Transverse colon (tissue), 4 donors: ENCODE measurements at regions not wholly inside any gene's neighbourhood (a gene's known extent, or its start where the extent isn't known, plus 50 kb on each side); places are given as distances from the start of the nearest gene placed in this dataset.
"Not testable (repeated sequence)": the region's sequence is repeated elsewhere in the genome, so short reads cannot be mapped to it uniquely, and the experiment has no call there.

Experiments
- DNase-seq: peaks from one replicate; pipeline ENCODE4 v3.0.0-alpha.2; 2019
- H3K27ac ChIP-seq, 4 donors: fragments of 200-600 bp; sonication (generic); 2 replicates each; pipeline ENCODE4 v1.5.1; 2016 to 2018; ENCODE audit warnings: inconsistent platforms in 4 of 4
- H3K27me3 ChIP-seq: fragments of 200-600 bp; sonication (generic); 2 replicates; pipeline ENCODE4 v1.5.1; 2017; ENCODE audit warnings: inconsistent platforms
- H3K36me3 ChIP-seq, 4 donors: fragments of 200-600 bp; sonication (generic); 2 replicates each; pipeline ENCODE4 v1.5.1; 2017 to 2019; ENCODE audit warnings: inconsistent platforms in 4 of 4
- H3K4me1 ChIP-seq, 4 donors: fragments of 200-600 bp; sonication (generic); 2 replicates each; pipeline ENCODE4 v1.5.1; 2017 to 2020; ENCODE audit warnings: inconsistent platforms in 4 of 4
- H3K4me3 ChIP-seq, 4 donors: fragments of 200-600 bp; sonication (generic); 1 replicate in 1 of 4; 2 replicates in 3 of 4; pipeline versions ENCODE4 v1.5.1 to v1.6.1; 2017 to 2019; ENCODE audit warnings: inconsistent platforms in 4 of 4
- H3K9me3 ChIP-seq, 2 donors: fragments of 200-600 bp; sonication (generic); 2 replicates each; pipeline ENCODE4 v1.5.1; 2017 to 2019; ENCODE audit warnings: inconsistent platforms in 2 of 2
- EP300 ChIP-seq: sonication (generic); formaldehyde crosslinking; IDR thresholded peaks from one replicate; pipeline ENCODE4 v1.6.1; 2017; ENCODE audit warnings: antibody characterized with exemption, low read depth
- POLR2A ChIP-seq: fragments of 450-650 bp; IDR thresholded peaks from one replicate; pipeline ENCODE4 v1.6.1; 2016; ENCODE audit warnings: antibody characterized with exemption, mild to moderate bottlenecking, moderate library complexity
- POLR2AphosphoS5 ChIP-seq, 3 donors: sonication (generic); formaldehyde crosslinking; IDR thresholded peaks; one replicate each; pipeline ENCODE4 v1.6.1; 2016; ENCODE audit warnings: antibody characterized with exemption in 3 of 3
- WGBS, 2 donors: methylation state at CpG; one replicate each; pipeline ENCODE4 v1.1.5; 2018; ENCODE audit warnings: low coverage in 1 of 2; 5-methylcytosine and 5-hydroxymethylcytosine counted together
- in situ Hi-C, 4 donors: fragments of 200-750 bp; cut with MboI; loops; one replicate each; pipeline versions ENCODE4 v1.15.0 to v1.15.1; 2017; ENCODE audit warnings: low sequenced_read_pairs in 3 of 4, low pct_ligation_motif_present in 1 of 4, low pct_unique_long_range_greater_than_20kb in 1 of 4
- intact Hi-C: fragments of 100-400 bp; cut with DNase I; formaldehyde crosslinking; loops from one replicate; pipeline ENCODE4 v1.15.1; 2023; ENCODE audit warnings: low total_unique reads
- TF ChIP-seq, protein P1 (sequence below), 5 experiments: fragments of 200-600 bp in 3 of 5; fragments of 450-650 bp in 2 of 5; sonication (generic) in 3 of 5; IDR thresholded peaks; 1 replicate in 2 of 5; 2 replicates in 3 of 5; pipeline ENCODE4 v1.5.1; 2016 to 2017; ENCODE audit warnings: antibody characterized with exemption in 5 of 5, inconsistent platforms in 3 of 5, mild to moderate bottlenecking in 2 of 5, moderate library complexity in 1 of 5

DNA sequence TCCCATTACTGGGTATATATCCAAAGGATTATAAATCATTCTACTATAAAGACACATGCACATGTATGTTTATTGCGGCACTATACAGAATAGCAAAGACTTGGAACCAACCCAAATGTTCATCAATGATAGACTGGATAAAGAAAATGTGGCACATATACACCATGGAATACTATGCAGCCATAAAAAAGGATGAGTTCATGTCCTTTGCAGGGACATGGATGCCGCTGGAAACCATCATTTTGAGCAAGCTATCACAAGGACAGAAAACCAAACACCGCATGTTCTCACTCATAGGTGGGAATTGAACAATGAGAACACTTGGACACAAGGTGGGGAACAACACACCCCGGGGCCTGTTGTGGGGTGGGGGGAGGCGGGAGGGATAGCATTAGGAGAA is 57.0 kb upstream of the NEUROD1 start:
- DNase-seq, H3K4me1 ChIP-seq, H3K4me3 ChIP-seq, H3K27ac ChIP-seq, H3K9me3 ChIP-seq, H3K27me3 ChIP-seq, H3K36me3 ChIP-seq, intact Hi-C loops: not testable (repeated sequence)
- in situ Hi-C loops = loop anchor here in 2 of 4 donors (25.0 kb wide), 2 partner anchors 175 to 350 kb away; no protein-coding TSS in a partner anchor
- 67 to 100% methylated on average over 1 to 5 of the region's 5 CpGs for WGBS, 2 donors

DNA sequence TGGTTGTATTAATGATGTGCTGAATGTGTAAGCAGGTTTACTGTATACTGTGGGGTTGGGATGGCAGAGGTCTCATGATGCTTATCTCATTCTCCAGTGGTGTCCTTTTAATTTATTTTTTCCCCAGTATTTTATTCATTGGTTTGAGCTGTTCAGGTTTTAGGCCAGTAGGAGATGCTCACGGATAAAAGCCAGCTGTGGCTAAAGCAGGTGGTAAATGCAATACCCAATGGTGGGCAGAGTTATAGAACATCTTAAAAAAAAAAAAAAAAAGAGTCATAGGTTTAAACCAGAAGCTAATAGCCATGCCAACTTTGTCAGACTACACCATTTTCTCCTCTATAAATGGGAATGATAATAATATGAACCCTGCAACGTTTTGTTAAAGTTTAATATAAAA is 57.8 kb upstream of the NEUROD1 start:
- TF ChIP-seq, protein P1, sequence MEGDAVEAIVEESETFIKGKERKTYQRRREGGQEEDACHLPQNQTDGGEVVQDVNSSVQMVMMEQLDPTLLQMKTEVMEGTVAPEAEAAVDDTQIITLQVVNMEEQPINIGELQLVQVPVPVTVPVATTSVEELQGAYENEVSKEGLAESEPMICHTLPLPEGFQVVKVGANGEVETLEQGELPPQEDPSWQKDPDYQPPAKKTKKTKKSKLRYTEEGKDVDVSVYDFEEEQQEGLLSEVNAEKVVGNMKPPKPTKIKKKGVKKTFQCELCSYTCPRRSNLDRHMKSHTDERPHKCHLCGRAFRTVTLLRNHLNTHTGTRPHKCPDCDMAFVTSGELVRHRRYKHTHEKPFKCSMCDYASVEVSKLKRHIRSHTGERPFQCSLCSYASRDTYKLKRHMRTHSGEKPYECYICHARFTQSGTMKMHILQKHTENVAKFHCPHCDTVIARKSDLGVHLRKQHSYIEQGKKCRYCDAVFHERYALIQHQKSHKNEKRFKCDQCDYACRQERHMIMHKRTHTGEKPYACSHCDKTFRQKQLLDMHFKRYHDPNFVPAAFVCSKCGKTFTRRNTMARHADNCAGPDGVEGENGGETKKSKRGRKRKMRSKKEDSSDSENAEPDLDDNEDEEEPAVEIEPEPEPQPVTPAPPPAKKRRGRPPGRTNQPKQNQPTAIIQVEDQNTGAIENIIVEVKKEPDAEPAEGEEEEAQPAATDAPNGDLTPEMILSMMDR (IDR thresholded peaks at IDR 0.05) = no peak
- TF ChIP-seq EP300 (no peak), POLR2AphosphoS5 (IDR thresholded peaks at IDR 0.05) (no peak), POLR2A (no peak)
- Histone ChIP-seq H3K36me3 (no peaks in the 10 kb centered on the region), H3K27me3 (no peaks in the 10 kb centered on the region), H3K9me3 (no peaks in the 10 kb centered on the region), H3K27ac (no peak overlapping the region), H3K4me1 (peaks cover 0 to 8% (median 1%) of the 10 kb centered on the region in 4 donors), H3K4me3 (no peak overlapping the region)
- DNase-seq = no peak
- intact Hi-C loops = no loop called here
- in situ Hi-C loops = loop anchor here in 2 of 4 donors (25.0 kb wide), 2 partner anchors 174 to 349 kb away; no protein-coding TSS in a partner anchor
- 22 to 37% methylated on average over 2 of the region's 2 CpGs for WGBS, 2 donors

DNA sequence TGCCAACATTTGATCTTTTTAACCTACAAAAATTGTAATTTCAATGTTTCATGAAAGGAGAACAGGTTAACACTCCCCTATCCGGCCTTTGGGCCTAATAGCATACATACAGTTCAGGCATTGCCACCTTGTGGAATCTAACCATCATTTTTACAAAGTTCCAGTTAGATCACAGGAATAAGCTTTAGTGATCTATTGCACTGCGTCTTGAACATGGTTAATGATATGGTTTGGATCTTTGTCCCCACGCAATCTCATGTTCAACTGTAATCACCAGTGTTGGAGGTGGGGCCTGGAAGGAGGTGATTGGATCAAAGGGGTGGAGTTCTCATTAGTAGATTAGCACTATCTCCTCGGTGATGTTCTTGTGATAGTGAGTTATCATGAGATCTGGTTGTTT is 58.2 kb upstream of the NEUROD1 start:
- Histone ChIP-seq H3K36me3 (no peaks in the 10 kb centered on the region), H3K4me1 (peaks cover 0 to 13% (median 2%) of the 10 kb centered on the region in 4 donors), H3K27ac (no peak overlapping the region), H3K4me3 (no peak overlapping the region), H3K9me3 (no peaks in the 10 kb centered on the region), H3K27me3 (no peaks in the 10 kb centered on the region)
- TF ChIP-seq POLR2AphosphoS5 (IDR thresholded peaks at IDR 0.05) (no peak), EP300 (no peak), POLR2A (no peak)
- TF ChIP-seq, protein P1 (IDR thresholded peaks at IDR 0.05) = no peak
- DNase-seq = no peak
- intact Hi-C loops = no loop called here
- in situ Hi-C loops = loop anchor here in 2 of 4 donors (25.0 kb wide), 2 partner anchors 174 to 349 kb away; no protein-coding TSS in a partner anchor
- 76 to 82% methylated on average over 4 of the region's 4 CpGs for WGBS, 2 donors

DNA sequence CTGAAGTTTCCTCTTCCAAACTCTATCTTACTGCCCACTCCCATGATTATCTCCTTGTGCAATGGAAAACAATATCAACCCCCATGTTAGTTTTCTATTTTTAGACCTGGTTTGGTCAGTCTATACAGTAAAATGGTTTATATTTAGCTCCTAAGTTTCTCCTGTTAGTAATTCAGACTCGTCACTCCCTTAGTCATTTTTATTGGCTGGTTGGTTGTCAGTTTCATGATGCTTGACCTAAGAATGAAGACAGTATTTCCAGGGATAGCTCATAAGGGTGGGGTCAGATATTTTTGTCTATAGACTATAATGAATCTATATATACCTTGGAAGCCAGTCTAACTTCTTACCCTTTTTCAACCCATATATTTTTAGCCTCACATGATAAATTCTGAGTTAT is 61.4 kb upstream of the NEUROD1 start:
- no peaks in the 10 kb centered on the region for H3K36me3 ChIP-seq
- 40 to 67% methylated on average over 1 of the region's 1 CpG for WGBS, 2 donors
- no peak overlapping the region for H3K27ac ChIP-seq
- H3K9me3 ChIP-seq = no peaks in the 10 kb centered on the region
- no peak overlapping the region for H3K4me3 ChIP-seq
- intact Hi-C loops (loop anchor here (10.0 kb wide), 2 partner anchors 223 to 333 kb away; no protein-coding TSS in a partner anchor), in situ Hi-C loops (loop anchor here (10.0 to 25.0 kb wide), 5 partner anchors 163 to 346 kb away; no protein-coding TSS in a partner anchor)
- no peaks in the 10 kb centered on the region for H3K27me3 ChIP-seq
- no peak for DNase-seq
- TF ChIP-seq POLR2A = no peak
- no peak for TF ChIP-seq EP300
- TF ChIP-seq, protein P1 (IDR thresholded peaks at IDR 0.05) = no peak
- TF ChIP-seq POLR2AphosphoS5 (IDR thresholded peaks at IDR 0.05) = no peak
- H3K4me1 ChIP-seq = peaks cover 0 to 17% (median 2%) of the 10 kb centered on the region in 4 donors

DNA sequence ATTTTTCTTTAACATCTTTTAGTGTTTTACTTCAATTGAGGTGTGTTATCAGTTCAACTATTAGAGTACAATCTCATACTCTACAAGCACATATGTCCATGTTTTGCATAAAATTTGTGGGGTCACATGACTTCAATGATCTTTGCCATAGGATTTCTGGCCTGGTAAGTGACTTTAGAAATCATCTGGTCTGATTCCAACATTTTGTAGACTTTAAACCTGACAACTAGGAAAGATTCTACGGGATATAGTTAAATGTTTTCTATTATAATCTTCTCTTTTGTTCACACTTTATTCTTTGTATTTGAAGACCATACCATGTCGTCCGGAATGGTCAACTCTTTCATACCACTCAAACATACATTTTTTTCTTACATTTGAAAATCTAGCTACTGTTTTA is 62.0 kb upstream of the NEUROD1 start:
- Histone ChIP-seq H3K36me3 (no peaks in the 10 kb centered on the region), H3K27ac (no peak overlapping the region), H3K4me3 (no peak overlapping the region), H3K4me1 (peaks cover 0 to 17% (median 2%) of the 10 kb centered on the region in 4 donors), H3K9me3 (no peaks in the 10 kb centered on the region), H3K27me3 (no peaks in the 10 kb centered on the region)
- intact Hi-C loops = loop anchor here (10.0 kb wide), 2 partner anchors 222 to 332 kb away; no protein-coding TSS in a partner anchor
- no peak for DNase-seq
- no peak for TF ChIP-seq EP300
- TF ChIP-seq, protein P1 (IDR thresholded peaks at IDR 0.05) = no peak
- no peak for TF ChIP-seq POLR2AphosphoS5 (IDR thresholded peaks at IDR 0.05)
- TF ChIP-seq POLR2A = no peak
- 34 to 45% methylated on average over 3 of the region's 3 CpGs for WGBS, 2 donors
- in situ Hi-C loops = loop anchor here (10.0 to 25.0 kb wide), 5 partner anchors 162 to 345 kb away; no protein-coding TSS in a partner anchor
